Psoas muscle (tissue), 7 donors: ENCODE measurements at regions not wholly inside any gene's neighbourhood (a gene's known extent, or its start where the extent isn't known, plus 50 kb on each side); places are given as distances from the start of the nearest gene placed in this dataset.

ENCODE experiments used
- ATAC-seq, 4 donors: fragments of 200-7000 bp; cut with Tn5 transposase; one replicate each; pipeline ENCODE4 v1.9.1; 2020; ENCODE audit warnings: moderate library complexity in 3 of 4, mild to moderate bottlenecking in 2 of 4
- DNase-seq, 2 donors: peaks; one replicate each; pipeline ENCODE4 v3.0.0-alpha.2; 2020
- H3K27ac ChIP-seq: fragments of 200-600 bp; one replicate; pipeline ENCODE4 v1.8.0; 2022
- H3K27me3 ChIP-seq, 3 donors: fragments of 200-600 bp in 1 of 3; one replicate each; pipeline versions ENCODE4 v1.6.1 to v1.8.0; 2013 to 2022; ENCODE audit warnings: low read length in 2 of 3, mild to moderate bottlenecking in 2 of 3, moderate library complexity in 1 of 3; ENCODE audit not compliant: insufficient read depth in 3 of 3
- H3K36me3 ChIP-seq, 2 donors: fragments of 200-600 bp in 1 of 2; one replicate each; pipeline versions ENCODE4 v1.6.1 to v1.8.0; 2013 to 2022; ENCODE audit warnings: low read depth in 1 of 2, mild to moderate bottlenecking in 1 of 2, moderate library complexity in 1 of 2; ENCODE audit not compliant: insufficient read depth in 1 of 2
- H3K4me1 ChIP-seq: fragments of 200-600 bp; one replicate; pipeline ENCODE4 v1.8.0; 2022
- H3K4me3 ChIP-seq: fragments of 200-600 bp; one replicate; pipeline ENCODE4 v1.8.0; 2022; ENCODE audit warnings: mild to moderate bottlenecking
- H3K9me3 ChIP-seq: fragments of 200-600 bp; one replicate; pipeline ENCODE4 v1.8.0; 2022
- CTCF ChIP-seq: fragments of 200-600 bp; IDR thresholded peaks from one replicate; pipeline ENCODE4 v1.8.0; 2022; ENCODE audit warnings: antibody characterized with exemption
- WGBS, 3 donors: extraction: QIAGEN DNeasy Blood & Tissue Kit; methylation state at CpG; one replicate each; pipeline versions ENCODE4 v1.1.6 to v1.1.7; 2013; 5-methylcytosine and 5-hydroxymethylcytosine counted together
- intact Hi-C, 2 donors: fragments of 100-400 bp; cut with DNase I; formaldehyde crosslinking; loops; one replicate each; pipeline versions ENCODE4 v1.11.0 to v1.14.2; 2022
- donor health status: healthy with polysubstance abuse.
- donor health status: DM: no; HTN: no; CAD: no; lungs with moderate emphysema.
- donor health status: Bipolar disorder and iron deficiency.
- donor health status: healthy.
- donor health status: DM: yes; HTN: yes; CAD: no.
- donor health status: DM: no; HTN: no; CAD: no.
- donor health status: DM: yes; HTN: yes; CAD: no.

DNA sequence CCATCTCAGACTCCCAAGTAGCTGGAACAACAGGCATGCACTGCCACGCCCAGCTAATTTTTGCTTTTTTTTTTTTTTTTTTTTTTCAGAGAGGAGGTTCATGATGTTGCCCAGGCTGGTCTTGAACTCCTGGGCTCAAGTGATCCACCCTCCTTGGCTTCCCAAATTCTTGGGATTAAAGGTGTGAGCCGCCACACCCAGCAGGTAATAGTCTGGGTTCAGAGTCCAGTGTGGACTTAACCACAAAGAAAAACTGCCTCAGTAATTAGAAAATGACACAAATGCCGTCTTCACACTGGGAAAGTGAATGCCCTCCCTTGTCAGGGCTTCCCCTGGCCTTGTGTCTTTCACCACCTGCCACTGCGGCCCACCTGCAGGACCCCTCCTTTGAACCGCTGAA lies 101.1 kb downstream of the RAB11FIP2 start:
- no peak for ATAC-seq

DNA sequence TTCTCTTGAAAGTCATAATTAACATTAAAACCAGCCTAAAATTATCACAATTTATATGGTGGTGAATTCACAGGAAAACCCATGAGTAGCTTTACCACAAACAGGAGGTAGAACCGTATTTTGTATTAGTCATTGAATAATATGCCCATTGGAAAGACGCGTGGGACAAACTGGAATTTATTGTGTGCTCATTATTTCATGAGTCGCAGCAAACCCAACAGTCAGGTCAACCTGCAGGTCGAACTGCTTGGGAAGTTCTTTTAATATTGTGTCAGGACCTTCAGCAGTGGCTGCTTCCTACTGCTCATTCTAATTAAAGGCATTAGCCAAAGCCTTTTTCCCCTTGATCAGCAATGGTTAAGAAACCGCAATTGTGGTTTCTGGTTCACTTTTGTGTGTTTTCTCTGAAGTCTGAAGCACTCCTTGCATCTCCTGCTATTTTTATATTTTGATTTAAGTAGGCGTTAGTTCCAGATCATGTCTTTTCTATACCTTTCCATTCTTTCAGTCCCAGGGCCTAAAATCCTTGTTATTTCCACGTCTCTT lies 100.1 kb downstream of the RAB11FIP2 start:
- intact Hi-C loops = no loop called here
- H3K4me1 ChIP-seq = no peaks in the 10 kb centered on the region
- no peak overlapping the region for H3K4me3 ChIP-seq
- H3K27me3 ChIP-seq = peaks cover 0 to 6% (median 0%) of the 10 kb centered on the region in 3 donors
- no peak for ATAC-seq
- 82 to 86% (median 84%) methylated on average over 8 of the region's 8 CpGs for WGBS, 3 donors
- H3K9me3 ChIP-seq = no peaks in the 10 kb centered on the region
- TF ChIP-seq CTCF = no peak
- DNase-seq = no peak
- H3K36me3 ChIP-seq = no peaks in the 10 kb centered on the region
- H3K27ac ChIP-seq = no peak overlapping the region

More for the DNA sequence above, 101.1 kb downstream of the RAB11FIP2 start:
- peaks cover 0 to 6% (median 0%) of the 10 kb centered on the region in 3 donors for H3K27me3 ChIP-seq
- WGBS, 3 donors = 90 to 93% (median 92%) methylated on average over 5 of the region's 5 CpGs
- H3K36me3 ChIP-seq = no peaks in the 10 kb centered on the region
- no peak for TF ChIP-seq CTCF
- H3K27ac ChIP-seq = no peak overlapping the region
- intact Hi-C loops = no loop called here
- DNase-seq = no peak
- H3K4me1 ChIP-seq = no peaks in the 10 kb centered on the region
- no peaks in the 10 kb centered on the region for H3K9me3 ChIP-seq
- H3K4me3 ChIP-seq = no peak overlapping the region

- Histone ChIP-seq H3K27ac (no peak overlapping the region), H3K36me3 (no peaks in the 10 kb centered on the region), H3K4me3 (no peak overlapping the region), H3K27me3 (peaks cover 0 to 6% (median 0%) of the 10 kb centered on the region in 3 donors), H3K9me3 (no peaks in the 10 kb centered on the region), H3K4me1 (no peaks in the 10 kb centered on the region)
- ATAC-seq (no peak), DNase-seq (no peak)
- 84 to 88% (median 86%) methylated on average over 3 of the region's 3 CpGs for WGBS, 3 donors
- no peak for TF ChIP-seq CTCF
- intact Hi-C loops = no loop called here
Observed at GRCh38 chr10:117948493-117948892, 98.2 kb downstream of the RAB11FIP2 start.

DNA sequence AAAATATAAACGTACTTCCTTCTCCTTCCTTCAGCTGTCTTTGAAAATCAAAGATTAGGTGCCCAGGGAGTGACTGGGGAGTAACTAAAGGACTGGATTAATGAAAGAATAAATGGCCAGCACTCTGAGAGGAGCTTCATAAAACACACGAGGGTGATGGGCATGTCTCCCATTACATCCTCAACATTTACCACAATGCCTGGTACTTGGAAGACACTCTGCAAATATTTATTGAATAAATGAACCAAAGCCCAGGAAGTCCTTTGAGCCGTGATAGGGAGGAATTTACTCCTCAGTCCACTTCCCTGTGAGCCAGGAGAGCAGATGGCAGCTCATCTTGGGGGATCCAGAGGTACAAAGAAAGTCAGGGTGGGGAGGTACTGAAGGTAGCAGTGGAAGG lies 96.3 kb downstream of the RAB11FIP2 start:
- TF ChIP-seq CTCF = no peak
- ATAC-seq = no peak
- no peaks in the 10 kb centered on the region for H3K4me1 ChIP-seq
- no peak overlapping the region for H3K27ac ChIP-seq
- intact Hi-C loops = no loop called here
- DNase-seq = no peak
- no peak overlapping the region for H3K4me3 ChIP-seq
- H3K27me3 ChIP-seq = peaks cover 0 to 6% (median 0%) of the 10 kb centered on the region in 3 donors
- no peaks in the 10 kb centered on the region for H3K9me3 ChIP-seq
- H3K36me3 ChIP-seq = no peaks in the 10 kb centered on the region
- 44 to 56% (median 45%) methylated on average over 3 of the region's 3 CpGs for WGBS, 3 donors
